Stimulated activated CD4-positive, alpha-beta T cell treated with anti-CD3 and anti-CD28 coated beads, TNF-alpha, amount 100 ng/mL, for 48 hours (primary cell): ENCODE measurements at regions not wholly inside any gene's neighbourhood (a gene's known extent, or its start where the extent isn't known, plus 50 kb on each side); places are given as distances from the start of the nearest gene placed in this dataset.
"Not testable (repeated sequence)": the region's sequence is repeated elsewhere in the genome, so short reads cannot be mapped to it uniquely, and the experiment has no call there.

ENCODE experiments used
- DNase-seq, 3 donors: peaks; one replicate each; pipeline ENCODE4 v3.0.0-alpha.2; 2020; ENCODE audit warnings: low read depth in 3 of 3

DNA sequence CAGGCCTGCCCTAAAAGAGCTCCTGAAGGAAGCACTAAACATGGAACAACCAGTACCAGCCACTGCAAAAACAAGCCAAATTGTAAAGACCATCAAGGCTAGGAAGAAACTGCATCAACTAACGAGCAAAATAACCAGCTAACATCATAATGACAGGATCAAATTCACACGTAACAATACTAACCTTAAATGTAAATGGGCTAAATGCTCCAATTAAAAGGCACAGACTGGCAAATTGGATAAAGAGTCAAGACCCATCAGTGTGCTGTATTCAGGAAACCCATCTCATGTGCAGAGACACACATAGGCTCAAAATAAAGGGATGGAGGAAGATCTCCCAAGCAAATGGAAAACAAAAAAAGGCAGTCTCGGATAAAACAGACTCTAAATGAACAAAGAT is 117.7 kb upstream of the ETV3 start:
- DNase-seq: not testable (repeated sequence)

GRCh38 chr1:157254183-157254582 is 116.0 kb upstream of the ETV3 start:
- not testable (repeated sequence) for DNase-seq

DNA sequence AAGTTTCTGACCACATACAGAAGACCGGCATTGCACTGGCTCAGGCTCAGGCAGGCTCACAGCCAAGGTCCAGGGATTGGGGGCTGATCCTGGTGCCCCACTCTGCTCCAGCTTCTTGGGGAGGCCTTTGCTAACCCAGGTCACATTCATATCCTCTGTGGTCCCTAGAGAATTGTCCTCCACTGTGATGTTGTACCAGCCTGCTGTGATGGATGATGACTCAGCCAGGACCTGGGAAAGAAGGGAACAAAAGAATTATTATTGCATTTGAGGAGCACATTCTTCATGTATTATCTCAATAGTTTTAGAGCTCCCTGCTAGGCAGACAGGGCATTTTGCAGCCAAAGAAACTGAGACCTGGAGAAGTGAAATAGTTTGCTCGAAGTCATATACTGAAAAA is 114.3 kb upstream of the ETV3 start:
- DNase-seq: no peak

- DNase-seq: no peak
Observed at GRCh38 chr1:157249739-157250138, 111.5 kb upstream of the ETV3 start.

DNA sequence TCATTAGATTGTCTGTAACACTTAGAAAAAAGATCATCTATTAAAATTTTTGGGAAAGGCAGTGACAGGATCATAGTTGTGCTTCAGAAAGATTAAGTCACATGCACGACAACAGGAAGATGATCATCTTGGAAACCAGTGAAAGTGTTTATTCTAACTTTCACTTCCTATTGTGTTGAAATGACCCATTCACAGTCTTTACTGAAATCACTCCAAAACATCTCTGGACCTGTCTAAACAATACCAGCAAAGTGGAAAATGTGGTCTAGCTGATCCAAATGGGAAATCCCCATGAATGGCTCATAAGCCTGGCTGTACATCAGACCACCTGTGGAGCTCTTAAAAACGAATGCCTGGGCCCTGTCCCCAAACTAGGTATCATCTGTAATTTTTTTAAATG is 111.1 kb upstream of the ETV3 start:
- DNase-seq: no peak

- not testable (repeated sequence) for DNase-seq
Observed at GRCh38 chr1:157247764-157248049, 109.5 kb upstream of the ETV3 start.

DNA sequence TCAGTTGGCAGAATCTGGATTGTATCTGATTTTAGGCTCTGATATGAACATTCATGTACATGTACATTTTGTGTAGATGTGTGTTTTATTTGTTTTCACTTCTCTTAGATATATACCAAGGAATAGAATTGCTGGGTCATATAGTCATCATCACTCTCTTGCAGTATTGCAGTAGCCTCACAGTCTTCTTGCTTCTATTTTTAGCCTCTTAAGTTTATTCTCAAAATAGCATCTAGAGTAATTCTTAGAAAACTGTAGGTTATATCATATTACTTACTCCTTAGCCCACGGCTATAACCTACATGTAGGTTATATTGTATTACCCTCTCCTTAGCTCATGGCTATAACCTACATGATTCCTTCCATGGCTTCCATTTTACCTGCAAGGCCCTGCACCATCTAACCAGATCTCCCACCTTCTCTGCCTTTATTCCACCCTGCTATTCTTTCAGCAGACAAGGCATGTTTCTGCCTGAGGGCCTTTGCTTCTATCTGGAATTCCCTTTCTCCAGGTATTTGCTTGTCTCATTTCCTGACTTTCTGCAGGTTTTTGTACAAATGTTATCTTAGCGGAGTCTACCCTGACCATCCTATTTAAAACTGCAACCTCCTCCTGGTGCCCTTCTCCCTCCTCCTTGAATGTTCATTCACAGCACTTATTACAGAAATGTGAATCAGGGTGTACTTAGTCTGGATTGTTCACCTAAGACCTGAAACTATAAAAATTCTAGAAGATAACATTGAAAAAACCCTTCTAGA is 109.0 kb upstream of the ETV3 start:
- no peak for DNase-seq

GRCh38 chr1:157245823-157246222 is 107.6 kb upstream of the ETV3 start:
- no peak for DNase-seq

GRCh38 chr1:157241185-157241538 is 103.0 kb upstream of the ETV3 start:
- DNase-seq: no peak

GRCh38 chr1:157240495-157241184 is 102.4 kb upstream of the ETV3 start:
- DNase-seq: no peak

GRCh38 chr1:157239936-157240335 is 101.7 kb upstream of the ETV3 start:
- DNase-seq: no peak

DNA sequence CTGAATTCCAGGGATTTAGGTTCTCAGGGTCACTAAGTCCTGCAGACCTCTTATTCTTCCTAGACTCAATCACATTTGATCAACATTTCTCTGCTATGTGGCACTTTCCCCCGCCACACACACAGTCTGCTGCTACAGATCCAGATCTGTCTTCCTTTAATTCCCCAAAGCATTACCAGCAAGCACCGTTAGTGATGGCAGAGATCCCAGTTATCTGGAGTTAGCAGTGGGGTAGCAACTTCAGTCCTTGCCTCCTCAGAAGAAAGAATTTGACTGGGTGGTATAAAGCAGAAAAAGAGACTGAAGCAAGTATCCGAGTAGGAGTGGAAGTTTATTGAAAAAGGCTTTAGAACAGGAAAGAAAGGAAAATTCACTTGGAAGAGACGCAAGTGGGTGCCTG is 100.4 kb upstream of the ETV3 start:
- DNase-seq: no peak

DNA sequence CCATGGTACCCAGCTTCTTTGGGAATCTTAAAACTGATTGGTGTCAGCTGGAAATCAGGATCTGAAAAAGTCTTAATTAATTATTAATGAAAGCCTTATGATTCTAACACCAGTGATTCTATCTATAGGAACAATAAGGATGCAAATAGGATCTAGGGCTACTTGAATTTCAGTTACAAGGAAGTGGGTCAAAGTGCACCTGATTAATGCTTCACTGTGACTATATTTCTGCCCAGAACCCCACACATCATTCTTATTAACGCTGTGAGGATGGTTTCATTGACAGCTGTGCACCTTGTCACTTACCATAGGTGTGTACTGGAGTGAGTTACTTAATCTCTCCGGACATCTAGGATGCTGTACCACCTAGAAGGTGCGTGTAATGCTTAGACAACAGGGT is 99.8 kb upstream of the ETV3 start:
- no peak for DNase-seq

DNA sequence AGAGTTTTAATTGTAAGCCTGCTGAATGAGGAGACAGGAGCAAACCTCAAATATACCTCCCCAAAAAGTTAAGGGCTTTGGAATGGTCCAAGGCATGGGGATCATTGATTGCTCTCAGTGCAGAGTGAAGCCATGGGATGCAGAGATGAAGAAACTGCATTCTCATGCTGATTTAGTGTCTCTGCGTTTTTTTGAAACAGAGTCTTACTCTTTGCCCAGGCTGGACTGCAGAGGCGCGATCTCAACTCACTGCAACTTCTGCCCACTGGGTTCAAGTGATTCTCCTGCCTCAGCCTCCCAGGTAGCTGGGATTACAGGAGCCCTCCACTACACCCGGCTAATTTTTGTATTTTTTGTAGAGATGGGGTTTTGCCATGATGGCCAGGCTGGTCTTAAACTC is 99.3 kb upstream of the ETV3 start:
- no peak for DNase-seq

GRCh38 chr1:157236072-157236471 is 97.9 kb upstream of the ETV3 start:
- DNase-seq: no peak

- no peak for DNase-seq
Observed at GRCh38 chr1:157235307-157235706, 97.1 kb upstream of the ETV3 start.

DNA sequence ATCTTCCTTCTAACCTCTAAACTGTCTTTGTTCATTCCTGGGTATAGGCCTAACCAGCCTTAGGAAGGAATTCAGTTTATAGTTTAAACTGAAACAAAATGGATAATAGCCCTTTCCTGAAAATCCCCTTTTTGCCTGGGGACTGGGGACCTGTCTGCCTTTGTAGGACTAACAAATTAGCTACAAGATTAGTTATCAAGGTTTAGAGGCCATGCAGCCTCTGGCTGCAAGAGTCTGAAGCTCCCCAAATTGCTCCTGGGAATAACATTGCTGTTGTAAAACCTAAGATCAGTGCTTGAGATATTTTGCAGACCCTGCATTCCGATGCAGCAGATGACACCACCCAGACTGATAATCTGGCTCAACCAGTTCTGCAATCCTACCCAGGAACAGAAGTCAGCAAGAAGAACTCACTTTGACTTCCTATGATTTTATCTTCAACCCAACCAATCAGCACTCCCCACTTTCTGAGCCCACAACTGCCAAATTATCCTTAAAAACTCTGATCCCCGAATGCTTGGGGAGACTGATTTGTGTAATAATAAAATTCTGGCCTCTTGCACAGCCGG is 96.6 kb upstream of the ETV3 start:
- no peak for DNase-seq

DNA sequence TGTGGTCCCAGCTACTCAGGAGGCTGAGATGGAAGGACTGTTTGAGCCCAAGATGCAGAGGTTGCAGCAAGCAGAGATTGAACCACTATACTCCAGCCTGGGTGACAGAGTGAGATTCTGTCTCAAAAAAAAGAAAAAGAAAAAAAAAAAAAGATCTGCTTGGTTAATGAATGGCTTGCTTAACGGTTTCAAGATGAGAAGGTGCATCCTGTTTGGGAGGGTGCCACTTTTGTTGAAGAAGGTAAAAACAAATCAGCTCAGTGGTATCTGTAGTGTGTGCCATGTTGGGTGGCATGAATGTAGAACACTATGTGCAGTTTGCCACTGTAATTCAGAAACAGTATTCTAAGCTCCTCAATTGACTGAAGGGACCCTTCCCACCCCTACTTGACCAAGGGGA is 94.9 kb upstream of the ETV3 start:
- DNase-seq: no peak

GRCh38 chr1:157231846-157232525 is 93.8 kb upstream of the ETV3 start:
- no peak for DNase-seq

GRCh38 chr1:157230500-157230899 is 92.3 kb upstream of the ETV3 start:
- DNase-seq: no peak

GRCh38 chr1:157227700-157228099 is 89.5 kb upstream of the ETV3 start:
- no peak for DNase-seq

DNA sequence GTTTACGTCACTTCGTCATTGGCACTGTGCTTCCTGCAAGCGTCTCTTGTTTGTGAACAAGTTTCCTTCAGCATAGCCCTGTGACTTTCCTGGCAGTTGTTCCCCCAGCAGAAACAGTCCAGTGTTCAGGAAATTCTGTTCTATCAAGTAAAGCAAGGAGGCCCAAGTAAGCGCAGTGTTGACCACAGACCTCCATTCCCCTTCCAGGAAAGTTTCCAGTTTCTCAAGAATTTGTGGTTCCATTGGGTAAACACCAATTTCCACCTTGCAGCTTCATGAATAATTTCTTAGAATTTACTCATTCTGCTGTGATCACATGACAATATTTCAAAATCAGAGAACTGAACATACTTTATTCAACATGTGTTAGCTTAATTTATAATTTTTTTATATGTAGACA is 88.5 kb upstream of the ETV3 start:
- no peak for DNase-seq

DNA sequence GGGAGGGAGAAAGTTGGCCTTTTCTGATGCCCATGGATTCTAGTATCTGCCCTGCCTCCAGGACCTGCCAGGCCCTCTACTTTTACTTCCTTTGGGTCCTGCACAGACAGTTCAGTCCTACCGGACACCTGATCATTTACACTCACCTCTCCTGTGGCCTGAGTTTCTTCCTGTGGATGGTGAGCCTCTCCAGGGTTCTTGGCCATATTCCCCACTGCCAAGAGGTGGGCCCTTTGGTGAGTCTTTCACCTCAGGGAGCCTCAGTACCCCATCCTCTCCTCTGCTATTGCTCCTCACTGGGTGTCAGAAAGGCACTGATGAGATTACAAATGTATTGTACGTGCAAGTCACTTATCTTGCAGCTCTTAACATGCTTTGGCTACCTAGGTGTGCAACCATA is 81.4 kb upstream of the ETV3 start:
- DNase-seq: no peak
